ENCODE measurements at regions not wholly inside any gene's neighbourhood (a gene's known extent, or its start where the extent isn't known, plus 50 kb on each side); places are given as distances from the start of the nearest gene placed in this dataset.
"Not testable (repeated sequence)": the region's sequence is repeated elsewhere in the genome, so short reads cannot be mapped to it uniquely, and the experiment has no call there.

- no peak for DNase-seq (ENCODE audit: low spot score)
These were observed 176.5 kb upstream of the VWC2 start for GRCh38 chr7:49596701-49597491.

GRCh38 chr7:49597805-49598204 is 175.6 kb upstream of the VWC2 start:
- DNase-seq (ENCODE audit: low spot score), result peak; percentile 28

- no peak for DNase-seq (ENCODE audit: low spot score)
These were observed 161.5 kb upstream of the VWC2 start for GRCh38 chr7:49611951-49612350.

- no peak for DNase-seq (ENCODE audit: low spot score)
These were observed 159.7 kb upstream of the VWC2 start for GRCh38 chr7:49613759-49614158.

- not testable (repeated sequence) for DNase-seq (ENCODE audit: low spot score)
These were observed 158.5 kb upstream of the VWC2 start for GRCh38 chr7:49614974-49615373.

GRCh38 chr7:49618028-49618427 is 155.4 kb upstream of the VWC2 start:
- no peak for DNase-seq (ENCODE audit: low spot score)

- no peak for DNase-seq (ENCODE audit: low spot score)
These were observed 149.5 kb upstream of the VWC2 start for GRCh38 chr7:49623943-49624342.

- DNase-seq (ENCODE audit: low spot score), result no peak
These were observed 148.8 kb upstream of the VWC2 start for GRCh38 chr7:49624611-49625010.

- DNase-seq (ENCODE audit: low spot score), result no peak
These were observed 142.9 kb upstream of the VWC2 start for GRCh38 chr7:49630513-49630912.

GRCh38 chr7:49631071-49631815 is 142.2 kb upstream of the VWC2 start:
- no peak for DNase-seq (ENCODE audit: low spot score)

- DNase-seq (ENCODE audit: low spot score), result no peak
These were observed 141.5 kb upstream of the VWC2 start for GRCh38 chr7:49631960-49632359.

GRCh38 chr7:49635800-49636199 is 137.6 kb upstream of the VWC2 start:
- peak; percentile 33 for DNase-seq (ENCODE audit: low spot score)

- DNase-seq (ENCODE audit: low spot score), result no peak
These were observed 137.0 kb upstream of the VWC2 start for GRCh38 chr7:49636400-49636799.

- no peak for DNase-seq (ENCODE audit: low spot score)
These were observed 135.3 kb upstream of the VWC2 start for GRCh38 chr7:49638166-49638565.

GRCh38 chr7:49639068-49639593 is 134.3 kb upstream of the VWC2 start:
- no peak for DNase-seq (ENCODE audit: low spot score)

- no peak for DNase-seq (ENCODE audit: low spot score)
These were observed 133.6 kb upstream of the VWC2 start for GRCh38 chr7:49639808-49640207.

GRCh38 chr7:49643321-49643720 is 130.1 kb upstream of the VWC2 start:
- no peak for DNase-seq (ENCODE audit: low spot score)

GRCh38 chr7:49643736-49644135 is 129.7 kb upstream of the VWC2 start:
- DNase-seq (ENCODE audit: low spot score), result no peak

- DNase-seq (ENCODE audit: low spot score), result no peak
These were observed 128.9 kb upstream of the VWC2 start for GRCh38 chr7:49644396-49645166.

GRCh38 chr7:49645296-49645695 is 128.1 kb upstream of the VWC2 start:
- no peak for DNase-seq (ENCODE audit: low spot score)

GRCh38 chr7:49660170-49660783 is 113.2 kb upstream of the VWC2 start:
- DNase-seq (ENCODE audit: low spot score), result no peak

- no peak for DNase-seq (ENCODE audit: low spot score)
These were observed 112.5 kb upstream of the VWC2 start for GRCh38 chr7:49660976-49661375.
